ENCODE measurements at regions not wholly inside any gene's neighbourhood (a gene's known extent, or its start where the extent isn't known, plus 50 kb on each side); places are given as distances from the start of the nearest gene placed in this dataset.

DNA sequence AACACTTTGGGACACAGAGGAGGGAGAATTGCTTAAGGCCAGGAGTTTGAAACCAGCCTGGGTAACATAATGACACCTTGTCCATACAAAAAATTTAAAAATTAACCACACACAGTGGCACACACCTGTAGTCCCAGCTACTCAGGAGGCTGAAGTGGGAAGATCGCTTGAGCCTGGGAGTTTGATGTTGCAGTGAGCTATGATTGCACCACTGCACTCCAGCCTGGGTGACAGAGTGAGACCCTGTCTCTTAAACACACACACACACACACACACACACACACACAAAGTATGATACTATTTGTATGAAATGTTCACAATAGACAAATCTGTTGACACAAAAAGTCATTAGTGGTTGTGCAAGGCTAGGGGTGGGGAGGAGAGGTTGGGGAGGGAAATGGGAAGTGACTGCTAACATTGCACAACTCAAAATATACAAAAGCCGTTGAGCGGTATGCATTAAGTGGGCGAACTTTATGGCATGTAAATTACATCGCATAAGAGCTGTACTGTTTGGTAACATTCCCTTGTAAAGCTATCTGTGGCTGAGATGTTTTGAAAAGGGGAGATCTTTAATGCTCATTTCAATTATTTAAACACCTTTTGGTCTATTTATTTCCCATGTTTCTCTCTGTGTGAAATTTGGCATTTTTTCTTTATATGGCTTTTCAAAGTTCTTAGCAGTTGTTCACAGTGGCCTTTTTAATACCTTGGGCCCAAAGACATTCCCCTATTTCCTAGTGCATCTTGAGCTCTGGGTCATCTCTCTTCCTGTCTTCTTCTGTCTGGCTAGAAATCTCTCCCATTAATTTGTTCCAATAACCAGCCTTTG, 58.9 kb upstream of the ZNF516 start:
- no peaks in the 10 kb centered on the region for H3K27me3 ChIP-seq
- TF ChIP-seq, protein P1, sequence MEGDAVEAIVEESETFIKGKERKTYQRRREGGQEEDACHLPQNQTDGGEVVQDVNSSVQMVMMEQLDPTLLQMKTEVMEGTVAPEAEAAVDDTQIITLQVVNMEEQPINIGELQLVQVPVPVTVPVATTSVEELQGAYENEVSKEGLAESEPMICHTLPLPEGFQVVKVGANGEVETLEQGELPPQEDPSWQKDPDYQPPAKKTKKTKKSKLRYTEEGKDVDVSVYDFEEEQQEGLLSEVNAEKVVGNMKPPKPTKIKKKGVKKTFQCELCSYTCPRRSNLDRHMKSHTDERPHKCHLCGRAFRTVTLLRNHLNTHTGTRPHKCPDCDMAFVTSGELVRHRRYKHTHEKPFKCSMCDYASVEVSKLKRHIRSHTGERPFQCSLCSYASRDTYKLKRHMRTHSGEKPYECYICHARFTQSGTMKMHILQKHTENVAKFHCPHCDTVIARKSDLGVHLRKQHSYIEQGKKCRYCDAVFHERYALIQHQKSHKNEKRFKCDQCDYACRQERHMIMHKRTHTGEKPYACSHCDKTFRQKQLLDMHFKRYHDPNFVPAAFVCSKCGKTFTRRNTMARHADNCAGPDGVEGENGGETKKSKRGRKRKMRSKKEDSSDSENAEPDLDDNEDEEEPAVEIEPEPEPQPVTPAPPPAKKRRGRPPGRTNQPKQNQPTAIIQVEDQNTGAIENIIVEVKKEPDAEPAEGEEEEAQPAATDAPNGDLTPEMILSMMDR (IDR thresholded peaks at IDR 0.05) = no peak
- no peaks in the 10 kb centered on the region for H3K9me3 ChIP-seq
- peak overlapping the region; percentile 88 for H3K27ac ChIP-seq
- no peaks in the 10 kb centered on the region for H3K36me3 ChIP-seq
- peaks cover 44 to 45% of the 10 kb centered on the region in 2 experiments for H3K4me1 ChIP-seq (ENCODE audit: control insufficient read depth in 1 of 2, insufficient read depth in 1 of 2, low read depth in 1 of 2, low read length in 1 of 2)
- H3K4me3 ChIP-seq (ENCODE audit: low read depth in 1 of 2, low read length in 1 of 2) = peak overlapping the region; percentile 45 to 52

GRCh38 chr18:76548541-76548940, 53.5 kb upstream of the ZNF516 start:
- H3K36me3 ChIP-seq = no peaks in the 10 kb centered on the region
- H3K27me3 ChIP-seq = no peaks in the 10 kb centered on the region
- peaks cover 71 to 72% of the 10 kb centered on the region in 2 experiments for H3K4me1 ChIP-seq (ENCODE audit: control insufficient read depth in 1 of 2, insufficient read depth in 1 of 2, low read depth in 1 of 2, low read length in 1 of 2)
- peak overlapping the region; percentile 95 for H3K27ac ChIP-seq
- H3K9me3 ChIP-seq = no peaks in the 10 kb centered on the region
- TF ChIP-seq, protein P1 (IDR thresholded peaks at IDR 0.05) = no peak
- H3K4me3 ChIP-seq (ENCODE audit: low read depth in 1 of 2, low read length in 1 of 2) = no peak overlapping the region

DNA sequence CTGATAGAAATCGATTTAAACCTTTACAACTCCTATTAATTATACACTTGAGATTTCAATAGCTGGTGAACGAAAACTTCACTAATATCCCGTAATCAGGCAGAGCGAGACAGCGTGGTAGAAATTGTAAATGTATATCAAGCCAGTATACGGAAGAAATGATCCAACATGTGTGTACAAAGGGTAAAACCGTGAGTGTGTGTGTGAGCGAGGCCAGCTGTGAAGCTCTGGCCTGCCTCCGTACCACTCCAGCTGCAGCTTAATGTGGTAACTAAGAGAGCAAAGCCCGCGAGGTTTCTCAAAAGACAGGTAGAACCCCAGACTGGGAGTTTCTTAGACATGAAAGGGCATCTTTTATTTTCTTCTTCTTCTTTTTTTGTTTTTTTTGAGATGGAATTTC, 52.3 kb upstream of the ZNF516 start:
- Histone ChIP-seq H3K27me3 (no peaks in the 10 kb centered on the region), H3K36me3 (no peaks in the 10 kb centered on the region), H3K4me1 (ENCODE audit: control insufficient read depth in 1 of 2, insufficient read depth in 1 of 2, low read depth in 1 of 2, low read length in 1 of 2) (peaks cover 66 to 68% of the 10 kb centered on the region in 2 experiments), H3K27ac (peak overlapping the region; percentile 95), H3K4me3 (ENCODE audit: low read depth in 1 of 2, low read length in 1 of 2) (peak overlapping the region in 1 of 2 experiments; percentile 12), H3K9me3 (no peaks in the 10 kb centered on the region)
- TF ChIP-seq, protein P1 (IDR thresholded peaks at IDR 0.05) = no peak

DNA sequence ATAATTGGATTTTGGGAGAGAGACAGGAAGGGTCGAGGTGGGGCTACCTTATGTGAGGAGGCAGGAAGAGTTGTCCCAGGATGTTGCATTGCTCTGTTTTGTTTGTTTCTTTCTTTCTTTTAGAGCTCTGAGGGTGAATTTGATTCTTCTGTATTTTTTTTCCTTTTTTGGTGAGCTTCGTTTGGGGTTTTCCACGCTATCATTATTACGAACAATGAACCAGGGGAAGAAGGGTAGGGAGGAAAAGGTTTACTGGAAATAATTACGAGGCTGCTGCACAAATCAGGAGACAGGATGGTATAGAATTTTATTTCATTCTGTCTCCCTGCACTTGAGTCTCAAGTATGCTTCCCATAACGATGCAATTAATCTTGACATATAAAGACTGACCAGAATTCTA, 51.4 kb upstream of the ZNF516 start:
- Histone ChIP-seq H3K9me3 (no peaks in the 10 kb centered on the region), H3K27me3 (no peaks in the 10 kb centered on the region), H3K4me3 (ENCODE audit: low read depth in 1 of 2, low read length in 1 of 2) (peak overlapping the region; percentile 48 to 58), H3K4me1 (ENCODE audit: control insufficient read depth in 1 of 2, insufficient read depth in 1 of 2, low read depth in 1 of 2, low read length in 1 of 2) (peaks cover 60 to 61% of the 10 kb centered on the region in 2 experiments), H3K27ac (peak overlapping the region; percentile 95), H3K36me3 (no peaks in the 10 kb centered on the region)
- TF ChIP-seq, protein P1 (IDR thresholded peaks at IDR 0.05) = no peak

GRCh38 chr18:76546088-76546435, 51.0 kb upstream of the ZNF516 start:
- Histone ChIP-seq H3K27me3 (no peaks in the 10 kb centered on the region), H3K4me3 (ENCODE audit: low read depth in 1 of 2, low read length in 1 of 2) (peak overlapping the region; percentile 48 to 58), H3K27ac (peak overlapping the region; percentile 95), H3K4me1 (ENCODE audit: control insufficient read depth in 1 of 2, insufficient read depth in 1 of 2, low read depth in 1 of 2, low read length in 1 of 2) (peaks cover 60 to 61% of the 10 kb centered on the region in 2 experiments), H3K36me3 (no peaks in the 10 kb centered on the region), H3K9me3 (no peaks in the 10 kb centered on the region)
- TF ChIP-seq, protein P1 (IDR thresholded peaks at IDR 0.05) = no peak
